Brain pericyte (primary cell): ENCODE measurements at regions not wholly inside any gene's neighbourhood (a gene's known extent, or its start where the extent isn't known, plus 50 kb on each side); places are given as distances from the start of the nearest gene placed in this dataset.

Experiments
- DNase-seq: peaks from one replicate; pipeline ENCODE4 v3.0.0-alpha.2; 2012; ENCODE audit warnings: low read depth, low spot score

GRCh38 chr21:24895885-24896734 is 711.2 kb downstream of the MRPL39 start:
- no peak for DNase-seq

GRCh38 chr21:24894324-24894723 is 713.0 kb downstream of the MRPL39 start:
- no peak for DNase-seq

- DNase-seq, result no peak
These were observed 717.3 kb downstream of the MRPL39 start for GRCh38 chr21:24890021-24890420.

- no peak for DNase-seq
These were observed 725.8 kb downstream of the MRPL39 start for GRCh38 chr21:24881506-24881905.

GRCh38 chr21:24870633-24871032 is 736.6 kb downstream of the MRPL39 start:
- no peak for DNase-seq

- DNase-seq, result no peak
These were observed 737.4 kb downstream of the MRPL39 start for GRCh38 chr21:24869862-24870261.

GRCh38 chr21:24868117-24868516 is 739.2 kb downstream of the MRPL39 start:
- no peak for DNase-seq

- no peak for DNase-seq
These were observed 745.8 kb downstream of the MRPL39 start for GRCh38 chr21:24861471-24861870.

GRCh38 chr21:24856326-24856725 is 751.0 kb downstream of the MRPL39 start:
- no peak for DNase-seq

GRCh38 chr21:24852610-24853195 is 754.6 kb downstream of the MRPL39 start:
- no peak for DNase-seq

GRCh38 chr21:24850121-24850520 is 757.2 kb downstream of the MRPL39 start:
- no peak for DNase-seq

- DNase-seq, result no peak
These were observed 762.6 kb downstream of the MRPL39 start for GRCh38 chr21:24844671-24845070.

GRCh38 chr21:24840287-24840686 is 767.0 kb downstream of the MRPL39 start:
- no peak for DNase-seq

- no peak for DNase-seq
These were observed 774.3 kb downstream of the MRPL39 start for GRCh38 chr21:24832961-24833360.

- no peak for DNase-seq
These were observed 777.9 kb downstream of the MRPL39 start for GRCh38 chr21:24829397-24829796.

GRCh38 chr21:24826822-24827221 is 780.5 kb downstream of the MRPL39 start:
- DNase-seq, result no peak

GRCh38 chr21:24825348-24825747 is 781.9 kb downstream of the MRPL39 start:
- no peak for DNase-seq

- DNase-seq, result no peak
These were observed 783.1 kb downstream of the MRPL39 start for GRCh38 chr21:24824209-24824608.

- DNase-seq, result no peak
These were observed 784.0 kb downstream of the MRPL39 start for GRCh38 chr21:24823247-24823646.

- DNase-seq, result no peak
These were observed 822.2 kb downstream of the MRPL39 start for GRCh38 chr21:24785033-24785432.

GRCh38 chr21:24781146-24781545 is 826.1 kb downstream of the MRPL39 start:
- DNase-seq, result no peak

- no peak for DNase-seq
These were observed 847.8 kb downstream of the MRPL39 start for GRCh38 chr21:24759348-24760075.

- DNase-seq, result no peak
These were observed 869.2 kb downstream of the MRPL39 start for GRCh38 chr21:24738063-24738462.
